Stomach (tissue), 4 donors: ENCODE measurements at regions not wholly inside any gene's neighbourhood (a gene's known extent, or its start where the extent isn't known, plus 50 kb on each side); places are given as distances from the start of the nearest gene placed in this dataset.

Experiments used
- EP300 ChIP-seq: sonication (generic); formaldehyde crosslinking; IDR thresholded peaks from one replicate; pipeline ENCODE4 v1.6.1; 2017; ENCODE audit warnings: antibody characterized with exemption
- POLR2A ChIP-seq, 4 donors: fragments of 450-650 bp; IDR thresholded peaks; one replicate each; pipeline ENCODE4 v1.6.1; 2016; ENCODE audit warnings: antibody characterized with exemption in 4 of 4, control low read depth in 2 of 4, mild to moderate bottlenecking in 1 of 4, moderate library complexity in 1 of 4
- POLR2AphosphoS5 ChIP-seq, 3 donors: sonication (generic); formaldehyde crosslinking; IDR thresholded peaks; one replicate each; pipeline ENCODE4 v1.6.1; 2016; ENCODE audit warnings: antibody characterized with exemption in 3 of 3
- TF ChIP-seq, protein P1 (sequence below), 7 experiments: fragments of 450-650 bp in 4 of 7; fragments of 200-600 bp in 3 of 7; sonication (generic) in 3 of 7; IDR thresholded peaks; one replicate each; pipeline ENCODE4 v1.5.1; 2016 to 2019; ENCODE audit warnings: antibody characterized with exemption in 7 of 7, control low read depth in 2 of 7, mild to moderate bottlenecking in 1 of 7

- TF ChIP-seq, protein P1, sequence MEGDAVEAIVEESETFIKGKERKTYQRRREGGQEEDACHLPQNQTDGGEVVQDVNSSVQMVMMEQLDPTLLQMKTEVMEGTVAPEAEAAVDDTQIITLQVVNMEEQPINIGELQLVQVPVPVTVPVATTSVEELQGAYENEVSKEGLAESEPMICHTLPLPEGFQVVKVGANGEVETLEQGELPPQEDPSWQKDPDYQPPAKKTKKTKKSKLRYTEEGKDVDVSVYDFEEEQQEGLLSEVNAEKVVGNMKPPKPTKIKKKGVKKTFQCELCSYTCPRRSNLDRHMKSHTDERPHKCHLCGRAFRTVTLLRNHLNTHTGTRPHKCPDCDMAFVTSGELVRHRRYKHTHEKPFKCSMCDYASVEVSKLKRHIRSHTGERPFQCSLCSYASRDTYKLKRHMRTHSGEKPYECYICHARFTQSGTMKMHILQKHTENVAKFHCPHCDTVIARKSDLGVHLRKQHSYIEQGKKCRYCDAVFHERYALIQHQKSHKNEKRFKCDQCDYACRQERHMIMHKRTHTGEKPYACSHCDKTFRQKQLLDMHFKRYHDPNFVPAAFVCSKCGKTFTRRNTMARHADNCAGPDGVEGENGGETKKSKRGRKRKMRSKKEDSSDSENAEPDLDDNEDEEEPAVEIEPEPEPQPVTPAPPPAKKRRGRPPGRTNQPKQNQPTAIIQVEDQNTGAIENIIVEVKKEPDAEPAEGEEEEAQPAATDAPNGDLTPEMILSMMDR (IDR thresholded peaks at IDR 0.05) = no peak
- no peak for TF ChIP-seq POLR2A (IDR thresholded peaks at IDR 0.05)
- no peak for TF ChIP-seq POLR2AphosphoS5 (IDR thresholded peaks at IDR 0.05)
- TF ChIP-seq EP300 = no peak
Observed at GRCh38 chr1:94667818-94668217, 126.3 kb upstream of the F3 start.
